C4-2B (cell line): ENCODE measurements at regions not wholly inside any gene's neighbourhood (a gene's known extent, or its start where the extent isn't known, plus 50 kb on each side); places are given as distances from the start of the nearest gene placed in this dataset.

ENCODE experiments used
- H3K27ac ChIP-seq: fragments of 450-650 bp; 2 replicates; pipeline ENCODE4 v1.5.1; 2017
- CTCF ChIP-seq: fragments of 450-650 bp; conservative IDR thresholded peaks from 2 replicates; pipeline ENCODE4 v1.5.1; 2017; ENCODE audit warnings: mild to moderate bottlenecking
- ZFX ChIP-seq: fragments of 450-650 bp; IDR thresholded peaks from 2 replicates; pipeline ENCODE4 v1.6.1; 2017

- TF ChIP-seq ZFX (no peak), CTCF (no peak)
- no peak overlapping the region for H3K27ac ChIP-seq
Observed at GRCh38 chr6:152905551-152906299, 77.1 kb downstream of the FBXO5 start.

GRCh38 chr6:152909241-152909640 is 73.6 kb downstream of the FBXO5 start:
- TF ChIP-seq CTCF, result no peak
- no peak for TF ChIP-seq ZFX
- H3K27ac ChIP-seq, result no peak overlapping the region

- H3K27ac ChIP-seq, result no peak overlapping the region
- TF ChIP-seq ZFX, result no peak
- no peak for TF ChIP-seq CTCF
Observed at GRCh38 chr6:152916035-152916434, 66.8 kb downstream of the FBXO5 start.

- TF ChIP-seq ZFX (no peak), CTCF (no peak)
- no peak overlapping the region for H3K27ac ChIP-seq
Observed at GRCh38 chr6:152918991-152919390, 63.9 kb downstream of the FBXO5 start.

- TF ChIP-seq CTCF (no peak), ZFX (no peak)
- no peak overlapping the region for H3K27ac ChIP-seq
Observed at GRCh38 chr6:152920016-152920415, 62.8 kb downstream of the FBXO5 start.
